A172 (cell line): ENCODE measurements at regions not wholly inside any gene's neighbourhood (a gene's known extent, or its start where the extent isn't known, plus 50 kb on each side); places are given as distances from the start of the nearest gene placed in this dataset.

ENCODE experiments used
- DNase-seq: peaks from one replicate; pipeline ENCODE4 v3.0.0-alpha.2; 2015; ENCODE audit warnings: low spot score

GRCh38 chr2:153005071-153005730 lies 286.8 kb downstream of the ARL6IP6 start:
- DNase-seq = no peak

- DNase-seq = no peak
Measured at GRCh38 chr2:153004627-153005026, 286.2 kb downstream of the ARL6IP6 start.

GRCh38 chr2:152974146-152974545 lies 255.7 kb downstream of the ARL6IP6 start:
- DNase-seq = no peak

GRCh38 chr2:152971685-152972084 lies 253.3 kb downstream of the ARL6IP6 start:
- DNase-seq = no peak

GRCh38 chr2:152962446-152962845 lies 244.0 kb downstream of the ARL6IP6 start:
- peak; percentile 39 for DNase-seq

GRCh38 chr2:152961351-152961750 lies 242.9 kb downstream of the ARL6IP6 start:
- DNase-seq = peak; percentile 5

- DNase-seq = peak; percentile 50
Measured at GRCh38 chr2:152950126-152950525, 231.7 kb downstream of the ARL6IP6 start.

- no peak for DNase-seq
Measured at GRCh38 chr2:152944099-152944498, 225.7 kb downstream of the ARL6IP6 start.

- DNase-seq = no peak
Measured at GRCh38 chr2:152942940-152943440, 224.6 kb downstream of the ARL6IP6 start.

GRCh38 chr2:152930501-152930900 lies 212.1 kb downstream of the ARL6IP6 start:
- no peak for DNase-seq

- DNase-seq = no peak
Measured at GRCh38 chr2:152929628-152930027, 211.2 kb downstream of the ARL6IP6 start.

GRCh38 chr2:152925547-152926448 lies 207.4 kb downstream of the ARL6IP6 start:
- DNase-seq = peak; percentile 78

- peak; percentile 6 for DNase-seq
Measured at GRCh38 chr2:152924722-152925121, 206.3 kb downstream of the ARL6IP6 start.

GRCh38 chr2:152924219-152924618 lies 205.8 kb downstream of the ARL6IP6 start:
- DNase-seq = no peak

- DNase-seq = peak; percentile 45
Measured at GRCh38 chr2:152920846-152921245, 202.4 kb downstream of the ARL6IP6 start.

GRCh38 chr2:152910970-152911369 lies 192.6 kb downstream of the ARL6IP6 start:
- no peak for DNase-seq

GRCh38 chr2:152907046-152907445 lies 188.6 kb downstream of the ARL6IP6 start:
- no peak for DNase-seq

GRCh38 chr2:152894051-152894450 lies 175.6 kb downstream of the ARL6IP6 start:
- no peak for DNase-seq

GRCh38 chr2:152890736-152891135 lies 172.3 kb downstream of the ARL6IP6 start:
- no peak for DNase-seq

- no peak for DNase-seq
Measured at GRCh38 chr2:152883951-152884487, 165.6 kb downstream of the ARL6IP6 start.

- no peak for DNase-seq
Measured at GRCh38 chr2:152881527-152881926, 163.1 kb downstream of the ARL6IP6 start.

- no peak for DNase-seq
Measured at GRCh38 chr2:152879275-152879674, 160.9 kb downstream of the ARL6IP6 start.
